HEK293T (cell line): ENCODE measurements at regions not wholly inside any gene's neighbourhood (a gene's known extent, or its start where the extent isn't known, plus 50 kb on each side); places are given as distances from the start of the nearest gene placed in this dataset.

Source experiments
- BHLHE40 ChIP-seq: fragments of 450-650 bp; IDR thresholded peaks from 2 replicates; pipeline ENCODE4 v1.6.1; 2016; ENCODE audit warnings: mild to moderate bottlenecking, moderate library complexity, borderline replicate concordance
- ELF4 ChIP-seq: fragments of 450-650 bp; IDR thresholded peaks from 2 replicates; pipeline ENCODE4 v1.6.1; 2017; ENCODE audit warnings: antibody characterized with exemption
- FOXK2 ChIP-seq: fragments of 450-650 bp; IDR thresholded peaks from 2 replicates; pipeline ENCODE4 v1.6.1; 2016; ENCODE audit warnings: mild to moderate bottlenecking
- FOXM1 ChIP-seq: fragments of 450-650 bp; IDR thresholded peaks from 2 replicates; pipeline ENCODE4 v1.6.1; 2017; ENCODE audit warnings: mild to moderate bottlenecking, borderline replicate concordance
- NFRKB ChIP-seq: fragments of 450-650 bp; IDR thresholded peaks from 2 replicates; pipeline ENCODE4 v1.6.1; 2016; ENCODE audit warnings: mild to moderate bottlenecking, moderate library complexity
- SP1 ChIP-seq: fragments of 450-650 bp; IDR thresholded peaks from 2 replicates; pipeline ENCODE4 v1.6.1; 2017
- SUZ12 ChIP-seq: fragments of 450-650 bp; IDR thresholded peaks from 2 replicates; pipeline ENCODE4 v1.6.1; 2016; ENCODE audit warnings: mild to moderate bottlenecking
- TARDBP ChIP-seq: fragments of 450-650 bp; IDR thresholded peaks from 2 replicates; pipeline ENCODE4 v1.6.1; 2016

DNA sequence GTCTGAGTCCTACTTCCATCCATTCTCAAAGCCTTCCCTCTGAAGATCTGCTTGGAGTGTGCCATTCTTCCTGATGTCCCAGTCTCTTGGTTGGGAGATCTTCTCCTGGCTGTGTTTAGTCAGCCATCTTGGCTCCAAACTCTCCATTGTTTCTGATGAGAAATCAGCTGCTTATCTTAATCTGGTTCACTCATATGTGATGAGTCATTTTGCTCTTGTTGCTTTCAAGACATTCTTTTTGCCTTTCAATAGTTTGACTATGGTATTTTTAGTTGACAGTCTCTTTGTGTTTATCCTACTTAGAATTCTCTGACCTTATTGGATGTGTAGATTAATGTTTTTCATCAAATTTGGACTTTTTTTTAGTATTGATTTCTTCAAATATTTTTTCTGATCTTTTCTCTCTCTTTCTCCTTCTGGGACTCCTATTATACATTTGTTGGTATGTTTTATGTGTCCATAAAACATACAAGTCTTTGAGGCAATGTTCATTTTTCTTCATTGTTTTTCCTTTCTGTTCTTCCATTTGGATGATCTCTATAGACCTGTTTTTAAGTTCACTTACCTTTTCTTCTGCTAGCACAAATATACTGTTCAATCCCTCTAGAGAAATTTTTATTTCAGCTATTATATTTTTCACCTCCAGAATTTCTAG lies 77.2 kb upstream of the CLPB start:
- no peak for TF ChIP-seq NFRKB
- no peak for TF ChIP-seq ELF4
- TF ChIP-seq FOXM1 = no peak
- TF ChIP-seq SUZ12 = no peak
- TF ChIP-seq BHLHE40 = no peak
- no peak for TF ChIP-seq FOXK2
- TF ChIP-seq SP1 = no peak
- no peak for TF ChIP-seq TARDBP
